K562 (cell line): ENCODE measurements at regions not wholly inside any gene's neighbourhood (a gene's known extent, or its start where the extent isn't known, plus 50 kb on each side); places are given as distances from the start of the nearest gene placed in this dataset.
A peak's percentile ranks its signal among the peaks of the same experiment; 100 is the strongest.

Source experiments
- ATAC-seq: fragments of 200-7000 bp; cut with Tn5 transposase; 3 replicates; pipeline ENCODE4 v1.9.1; 2020; ENCODE audit warnings: moderate library complexity
- BruUV-seq: library from RNA; stranded (reverse); fragments of 400-500 nt; replicated peaks from 2 replicates; lab custom pipeline; 2021; lab: Mats Ljungman, UMichigan
- CTCF ChIA-PET: fragments of 300-600 bp; formaldehyde crosslinking; extraction: SDS; loops from one replicate; lab custom pipeline; 2021; ENCODE audit warnings: low intra/inter-chr PET ratio; lab: Yijun Ruan, JAX
- POLR2A ChIA-PET: fragments of 300-600, 350-650 bp; sonication (Branson Sonifier 250); formaldehyde crosslinking; extraction: SDS; loops from one replicate; lab custom pipeline; 2021; ENCODE audit warnings: antibody characterized with exemption, inconsistent platforms; lab: Yijun Ruan, JAX
- DNase-seq, 4 experiments: peaks; one replicate each; pipeline versions ENCODE4 v3.0.0 to v3.0.0-alpha.2; 2011 to 2018; ENCODE audit warnings: low spot score in 3 of 4, mixed read lengths in 3 of 4; ENCODE audit errors: extremely low read depth in 1 of 4
- FAIRE-seq: peaks from 2 replicates; lab custom pipeline; 2011; peaks lifted over from hg19 to GRCh38; lab: Jason Lieb, UNC
- H2AFZ ChIP-seq: 2 replicates; pipeline ENCODE4 v1.6.0; 2011; ENCODE audit warnings: low read depth, low read length, control low read depth, inconsistent platforms
- H3K27ac ChIP-seq: fragments of 200-600 bp; 3 replicates; pipeline ENCODE4 v1.8.0; 2011; ENCODE audit warnings: low read depth, mild to moderate bottlenecking, control low read depth, inconsistent platforms, low read length, moderate library complexity, mixed read lengths; ENCODE audit errors: extremely low read depth
- H3K27me3 ChIP-seq, 2 experiments: fragments of 300-600 bp in 1 of 2; 2 replicates in 1 of 2; 3 replicates in 1 of 2; pipeline versions ENCODE4 v1.6.0 to v1.8.0; 2011; ENCODE audit warnings: inconsistent platforms in 2 of 2, low read length in 2 of 2, mild to moderate bottlenecking in 1 of 2, mixed read lengths in 1 of 2, moderate library complexity in 1 of 2; ENCODE audit not compliant: control insufficient read depth in 2 of 2, insufficient read depth in 2 of 2
- H3K36me3 ChIP-seq: fragments of 300-600 bp; 3 replicates; pipeline ENCODE4 v1.8.0; 2011; ENCODE audit warnings: mild to moderate bottlenecking, low read length, inconsistent platforms; ENCODE audit not compliant: control insufficient read depth, insufficient read depth
- H3K4me1 ChIP-seq, 2 experiments: fragments of 200-600 bp in 1 of 2; replicated peaks in 1 of 2; 2 replicates in 1 of 2; 3 replicates in 1 of 2; pipeline versions ENCODE4 v1.5.1 to v1.8.0; 2011; ENCODE audit warnings: inconsistent platforms in 2 of 2, low read length in 2 of 2, mild to moderate bottlenecking in 1 of 2, mixed read lengths in 1 of 2, moderate library complexity in 1 of 2; ENCODE audit not compliant: control insufficient read depth in 2 of 2, insufficient read depth in 2 of 2
- H3K4me2 ChIP-seq: 2 replicates; pipeline ENCODE4 v1.6.1; 2011; ENCODE audit warnings: low read length, control low read depth, inconsistent platforms, mixed read lengths; ENCODE audit not compliant: insufficient read depth
- H3K4me3 ChIP-seq: fragments of 200-600 bp; sonication (generic), shearing (Covaris generic); 2 replicates; pipeline ENCODE4 v1.5.1; 2016; ENCODE audit warnings: control low read depth, inconsistent platforms
- H3K79me2 ChIP-seq: fragments of 200-600 bp; 3 replicates; pipeline ENCODE4 v1.8.0; 2011; ENCODE audit warnings: low read length, inconsistent platforms; ENCODE audit not compliant: control insufficient read depth, insufficient read depth
- H3K9ac ChIP-seq, 2 experiments: 2 replicates each; pipeline versions ENCODE4 v1.6.0 to v1.6.1; 2011; ENCODE audit warnings: low read depth in 2 of 2, low read length in 2 of 2, control low read depth in 1 of 2, inconsistent platforms in 1 of 2, mild to moderate bottlenecking in 1 of 2, mixed read lengths in 1 of 2; ENCODE audit not compliant: insufficient read depth in 1 of 2
- H3K9me1 ChIP-seq: one replicate; pipeline ENCODE4 v1.6.0; 2011; ENCODE audit warnings: inconsistent platforms, mild to moderate bottlenecking, low read length, moderate library complexity; ENCODE audit not compliant: control insufficient read depth, insufficient read depth
- H3K9me3 ChIP-seq: replicated peaks from 2 replicates; pipeline ENCODE4 v1.5.1; 2011; ENCODE audit warnings: low read depth, low read length, inconsistent platforms; ENCODE audit not compliant: control insufficient read depth, insufficient read depth
- H4K20me1 ChIP-seq: replicated peaks from 2 replicates; pipeline ENCODE4 v1.6.1; 2011; ENCODE audit warnings: low read length, inconsistent platforms, mixed read lengths; ENCODE audit not compliant: control insufficient read depth, insufficient read depth
- CEBPZ ChIP-seq: fragments of 150-350 bp; IDR thresholded peaks from 2 replicates; pipeline ENCODE4 v1.6.1; 2014; ENCODE audit warnings: low read depth, mild to moderate bottlenecking, low read length, borderline replicate concordance
- FOXK1 ChIP-seq: sonication (generic); formaldehyde crosslinking; IDR thresholded peaks from 2 replicates; pipeline ENCODE4 v1.8.0; 2022; ENCODE audit warnings: missing genetic modification reagents, mild to moderate bottlenecking, borderline replicate concordance
- MGA ChIP-seq: fragments of 450-650 bp; IDR thresholded peaks from 2 replicates; pipeline ENCODE4 v1.6.1; 2016; ENCODE audit warnings: mild to moderate bottlenecking, moderate library complexity
- MLX ChIP-seq, 2 experiments: fragments of 450-650 bp in 1 of 2; sonication (generic) in 1 of 2; formaldehyde crosslinking; conservative IDR thresholded peaks; 2 replicates each; pipeline versions ENCODE4 v1.4.0 to v1.8.1; 2020 to 2022; ENCODE audit warnings: mild to moderate bottlenecking in 1 of 2, missing genetic modification reagents in 1 of 2
- SNRNP70 ChIP-seq: fragments of 200-400 bp; formaldehyde crosslinking; optimal IDR thresholded peaks from 2 replicates; pipeline ENCODE3; 2017; ENCODE audit warnings: low read depth, low read length
- TCF7 ChIP-seq: sonication (generic); IDR thresholded peaks from 2 replicates; pipeline ENCODE4 v1.6.1; 2016; ENCODE audit warnings: antibody characterized with exemption, borderline replicate concordance
- ZNF79 ChIP-seq: fragments of 250-450 bp; sonication (Bioruptor Pico); IDR thresholded peaks from 2 replicates; pipeline ENCODE4 v1.4.0; 2020; ENCODE audit warnings: low read depth, mild to moderate bottlenecking, moderate library complexity
- WGBS: fragments of 100-300 bp; shearing (Covaris generic); methylation state at CpG from one replicate; pipeline ENCODE4 v1.1.6; 2016; ENCODE audit warnings: low coverage, mixed read lengths; ENCODE audit not compliant: insufficient coverage; ENCODE audit errors: missing lambda C conversion rate; 5-methylcytosine and 5-hydroxymethylcytosine counted together
- in situ Hi-C: fragments of 300-500 bp; cut with MboI; formaldehyde crosslinking; loops from 4 replicates; pipeline ENCODE4 v1.15.0; 2018; ENCODE audit warnings: inconsistent platforms, mixed read lengths
- intact Hi-C: fragments of 100-400 bp; cut with micrococcal nuclease; formaldehyde crosslinking; loops from 2 replicates; pipeline ENCODE4 v1.14.2; 2022

GRCh38 chr5:29982457-29982856 lies 1211.0 kb upstream of the CDH6 start:
- H3K4me3 ChIP-seq = no peak overlapping the region
- intact Hi-C loops (no loop called here), in situ Hi-C loops (no loop called here)
- no peaks in the 10 kb centered on the region for H3K9me3 ChIP-seq
- no peaks in the 10 kb centered on the region for H3K36me3 ChIP-seq
- H3K9me1 ChIP-seq = no peaks in the 10 kb centered on the region
- H3K27ac ChIP-seq = peak overlapping the region; percentile 39; the same call in 1 of the 3 replicates
- H3K27me3 ChIP-seq = no peaks in the 10 kb centered on the region
- no peak overlapping the region for H3K4me2 ChIP-seq
- DNase-seq (peak in 1 of 4 experiments; percentile 47), FAIRE-seq (no peak), ATAC-seq (peak; percentile 9; the same call in 1 of the 3 replicates)
- CTCF ChIA-PET = no interaction called here
- BruUV-seq = no TSS peak
- WGBS = 0% methylated on average over 1 of the region's 1 CpG
- POLR2A ChIA-PET = no interaction called here
- H2AFZ ChIP-seq = no peak overlapping the region
- H3K4me1 ChIP-seq = peaks cover 0 to 11% of the 10 kb centered on the region in 2 experiments; a peak in 1 of 5 replicates
- H3K79me2 ChIP-seq = no peaks in the 10 kb centered on the region
- H3K9ac ChIP-seq = no peak overlapping the region
- no peaks in the 10 kb centered on the region for H4K20me1 ChIP-seq
- TF ChIP-seq CEBPZ (no peak), TCF7 (no peak), FOXK1 (CRISPR knock-in tag) (no peak), ZNF79 (CRISPR knock-in tag) (no peak), MGA (no peak), SNRNP70 (no peak), MLX (CRISPR knock-in tag; conservative IDR thresholded peaks at IDR 0.05) (no peak)
